Fibroblast of the conjunctiva (primary cell): ENCODE measurements at regions not wholly inside any gene's neighbourhood (a gene's known extent, or its start where the extent isn't known, plus 50 kb on each side); places are given as distances from the start of the nearest gene placed in this dataset.
"Not testable (repeated sequence)": the region's sequence is repeated elsewhere in the genome, so short reads cannot be mapped to it uniquely, and the experiment has no call there.

ENCODE experiments used
- DNase-seq: peaks from one replicate; pipeline ENCODE4 v3.0.0-alpha.2; 2010; ENCODE audit warnings: low read depth

DNA sequence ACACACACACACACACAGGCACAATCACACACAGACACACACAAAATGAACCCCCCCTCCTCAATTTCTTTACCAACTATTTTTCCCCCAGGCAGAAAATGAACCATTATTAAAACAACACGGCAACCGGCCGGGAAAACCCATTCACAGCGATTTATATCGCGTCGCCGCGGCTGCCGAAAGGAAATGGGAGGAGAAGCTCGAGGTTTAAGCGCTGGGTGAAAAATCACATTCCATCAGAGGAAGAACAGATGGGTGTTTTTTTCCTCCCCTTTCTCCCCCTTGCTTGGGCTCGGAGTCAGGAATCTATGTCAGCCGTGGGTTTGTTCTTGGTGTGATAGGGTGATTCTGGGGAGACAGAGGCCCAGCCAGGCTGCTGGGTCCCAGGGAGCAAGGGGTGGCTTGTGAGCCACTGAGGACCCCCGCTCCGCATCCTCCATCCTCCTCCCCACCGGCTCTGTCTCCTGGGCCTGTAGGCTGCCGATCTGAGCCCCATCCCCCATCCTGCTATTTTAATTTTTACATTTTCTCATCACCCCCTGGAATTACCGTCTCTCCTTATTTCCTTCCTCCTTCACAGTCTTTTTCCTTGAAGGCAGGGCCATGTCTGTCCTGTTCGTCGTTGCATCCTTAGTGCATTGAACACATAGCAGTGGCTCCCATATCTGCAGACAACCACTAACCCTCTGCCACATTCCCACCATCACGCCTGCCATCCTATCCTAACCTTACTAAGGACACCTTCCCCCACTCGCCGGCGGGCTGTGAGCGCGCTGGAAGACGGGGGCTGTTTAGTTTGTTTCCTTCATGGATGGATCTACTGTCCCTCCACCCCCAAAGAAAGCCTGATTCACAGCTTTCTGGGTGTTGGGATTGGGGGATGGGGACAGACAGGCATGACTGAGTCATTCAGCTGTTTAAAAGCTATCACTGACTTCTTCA lies 137.7 kb downstream of the CRLF3 start:
- not testable (repeated sequence) for DNase-seq

DNA sequence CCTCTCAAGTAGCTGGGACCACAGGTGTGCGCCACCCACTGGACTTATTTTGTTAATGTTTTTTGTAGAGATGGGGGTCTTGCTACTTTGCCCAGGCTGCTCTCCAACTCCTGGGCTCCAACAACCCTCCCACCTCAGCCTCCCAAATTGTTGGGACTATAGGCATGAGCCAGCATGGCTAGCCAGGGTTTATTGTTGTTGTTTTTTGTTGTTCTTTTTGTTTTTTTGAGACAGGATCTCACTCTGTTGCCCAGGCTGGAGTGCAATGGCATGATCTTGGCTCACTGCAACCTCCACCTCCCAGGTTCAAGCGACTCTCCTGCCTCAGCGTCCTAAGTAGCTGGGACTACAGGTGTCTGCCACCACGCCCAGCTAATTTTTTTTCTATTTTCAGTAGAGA lies 142.2 kb downstream of the CRLF3 start:
- not testable (repeated sequence) for DNase-seq

DNA sequence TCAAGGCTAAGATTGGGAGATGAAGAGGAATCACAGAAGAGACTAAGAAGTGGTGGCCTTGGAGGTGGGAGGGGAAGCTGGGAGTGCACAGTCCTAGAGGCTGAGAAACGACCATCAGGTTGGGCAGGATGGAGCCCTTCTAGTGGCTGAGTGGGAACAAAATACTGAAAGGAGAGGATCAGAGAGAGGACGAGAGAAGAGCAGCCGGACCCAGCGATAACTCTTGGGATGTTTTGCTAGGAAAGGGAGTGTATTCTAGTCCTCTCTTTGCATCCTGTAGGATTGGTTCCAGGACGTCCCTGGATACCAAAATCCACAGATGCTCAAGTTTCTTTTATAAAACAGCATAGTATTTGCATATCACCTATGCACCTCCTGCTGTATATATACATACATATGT lies 143.8 kb downstream of the CRLF3 start:
- not testable (repeated sequence) for DNase-seq

DNA sequence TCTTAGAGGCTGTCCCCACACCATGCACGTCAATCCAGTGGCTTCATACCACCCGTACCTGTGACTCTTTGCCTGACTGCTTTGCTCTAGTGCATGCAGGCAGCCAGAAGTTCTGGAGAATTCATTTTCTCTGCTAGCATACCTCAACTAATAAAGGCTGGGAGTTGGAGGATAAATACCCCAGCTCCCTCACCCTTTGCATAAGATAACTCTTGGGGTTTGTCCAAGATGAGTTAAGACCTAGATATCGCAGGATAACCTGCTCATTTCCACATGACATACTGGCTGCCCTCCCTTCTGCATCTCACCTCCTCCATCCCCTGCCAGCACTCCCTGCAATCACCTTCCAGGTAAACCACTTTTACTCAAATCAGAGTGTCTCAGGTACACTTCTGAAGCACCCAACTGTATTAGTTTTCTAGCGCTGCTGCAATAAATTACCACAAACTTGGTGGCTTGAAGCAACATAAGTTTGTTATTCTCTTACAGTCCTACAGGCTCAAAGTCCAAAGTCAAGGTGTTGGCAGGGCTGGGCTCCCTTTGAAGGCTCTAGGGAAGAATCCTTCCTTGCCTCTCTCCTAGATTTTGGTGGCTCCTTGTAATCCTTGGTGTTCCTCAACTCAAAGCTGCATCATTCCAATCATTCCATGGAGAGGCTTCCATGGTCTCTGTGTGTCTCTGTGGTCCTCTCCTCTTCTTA lies 146.8 kb downstream of the CRLF3 start:
- no peak for DNase-seq

DNA sequence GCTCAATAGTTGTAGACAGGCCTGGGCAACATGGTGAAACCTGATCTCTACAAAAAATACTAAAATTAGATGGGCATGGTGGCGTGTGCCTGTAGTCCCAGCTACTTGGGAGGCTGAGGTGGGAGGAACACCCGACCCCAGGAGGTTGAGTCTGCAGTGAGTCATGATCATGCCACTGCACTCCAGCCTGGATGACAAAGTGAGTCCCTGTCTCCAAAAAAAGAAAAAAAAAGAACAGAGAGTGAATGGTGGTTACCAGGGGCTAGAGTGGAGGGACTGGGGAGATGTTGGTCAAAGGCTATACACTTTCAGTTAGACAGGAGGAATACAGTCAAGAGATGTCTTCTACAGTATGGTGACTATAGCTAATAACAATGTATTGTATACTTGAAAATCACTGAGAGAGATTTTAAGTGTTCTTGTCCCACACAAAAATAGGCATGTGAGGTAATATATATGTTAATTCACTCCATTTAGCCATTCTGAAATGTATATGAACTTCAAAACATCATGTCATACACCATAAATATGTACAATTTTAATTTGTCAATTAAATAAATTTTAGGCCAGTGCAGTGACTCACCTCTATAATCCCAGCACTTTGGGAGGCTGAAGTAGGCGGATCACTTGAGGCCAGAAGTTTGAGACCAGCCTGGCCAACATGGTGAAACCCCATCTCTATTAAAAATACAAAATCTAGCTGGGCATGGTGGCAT lies 148.6 kb downstream of the CRLF3 start:
- not testable (repeated sequence) for DNase-seq

DNA sequence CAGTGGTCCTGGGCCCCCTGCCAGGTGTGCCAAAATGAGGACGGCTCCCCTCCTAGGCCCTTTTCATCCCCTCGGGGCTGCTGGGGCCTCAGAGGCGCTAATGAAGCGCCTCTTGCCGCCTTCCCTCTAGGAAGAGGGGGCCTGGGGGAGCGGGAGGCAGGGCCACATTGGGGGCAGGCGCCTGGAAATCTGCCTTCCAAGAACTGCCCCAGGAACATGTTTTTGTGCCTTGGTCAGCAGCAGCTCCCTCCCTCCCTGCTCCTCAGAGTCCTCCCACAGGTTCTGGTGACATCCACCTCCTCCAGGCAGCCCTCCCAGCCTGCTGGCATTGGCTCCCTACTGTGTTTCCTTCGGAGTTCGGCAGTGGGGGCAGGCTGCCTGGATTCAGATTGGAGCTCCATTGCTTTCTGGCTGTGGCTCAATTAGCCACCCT lies 155.3 kb downstream of the CRLF3 start:
- DNase-seq, result not testable (repeated sequence)

DNA sequence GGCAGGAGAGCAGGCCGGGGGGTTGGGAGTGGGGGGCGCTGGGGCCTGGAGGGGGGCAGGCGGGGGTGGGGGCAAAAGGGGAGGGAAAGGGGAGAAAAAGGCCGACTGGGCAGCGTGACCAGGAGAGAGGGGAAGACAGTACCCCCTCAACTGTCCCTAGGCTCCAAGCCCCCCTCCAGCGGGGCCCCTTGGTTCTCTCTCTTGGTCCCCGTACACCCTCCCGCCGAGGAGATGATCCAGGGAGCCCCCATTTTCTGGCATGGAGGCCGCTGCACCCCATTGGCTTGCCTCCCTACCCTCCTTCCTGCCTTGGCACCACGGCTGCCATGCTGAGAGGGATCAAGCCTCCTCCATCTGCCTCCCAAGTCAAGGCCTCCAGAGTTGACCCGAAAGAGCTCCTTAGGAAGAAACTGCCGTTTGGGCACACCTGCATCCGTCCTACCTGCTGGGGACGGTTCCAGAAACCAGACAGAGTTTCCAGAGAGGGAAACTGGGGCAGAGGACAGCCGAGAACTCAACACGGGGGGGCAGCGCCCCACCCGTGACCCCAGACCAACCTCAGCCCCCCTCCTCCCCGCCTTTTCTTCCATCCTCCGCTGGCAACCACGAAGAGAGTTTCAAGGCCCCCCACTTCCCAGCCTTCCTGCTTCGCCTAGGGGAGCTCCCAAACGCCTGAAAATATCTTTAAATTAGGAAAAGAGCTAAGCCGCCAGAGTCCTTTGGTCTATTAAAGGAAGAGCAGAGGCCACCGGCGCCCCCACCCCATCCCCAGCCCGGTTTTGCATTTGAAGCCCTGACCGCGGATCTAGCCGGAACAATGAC lies 155.9 kb downstream of the CRLF3 start:
- not testable (repeated sequence) for DNase-seq

DNA sequence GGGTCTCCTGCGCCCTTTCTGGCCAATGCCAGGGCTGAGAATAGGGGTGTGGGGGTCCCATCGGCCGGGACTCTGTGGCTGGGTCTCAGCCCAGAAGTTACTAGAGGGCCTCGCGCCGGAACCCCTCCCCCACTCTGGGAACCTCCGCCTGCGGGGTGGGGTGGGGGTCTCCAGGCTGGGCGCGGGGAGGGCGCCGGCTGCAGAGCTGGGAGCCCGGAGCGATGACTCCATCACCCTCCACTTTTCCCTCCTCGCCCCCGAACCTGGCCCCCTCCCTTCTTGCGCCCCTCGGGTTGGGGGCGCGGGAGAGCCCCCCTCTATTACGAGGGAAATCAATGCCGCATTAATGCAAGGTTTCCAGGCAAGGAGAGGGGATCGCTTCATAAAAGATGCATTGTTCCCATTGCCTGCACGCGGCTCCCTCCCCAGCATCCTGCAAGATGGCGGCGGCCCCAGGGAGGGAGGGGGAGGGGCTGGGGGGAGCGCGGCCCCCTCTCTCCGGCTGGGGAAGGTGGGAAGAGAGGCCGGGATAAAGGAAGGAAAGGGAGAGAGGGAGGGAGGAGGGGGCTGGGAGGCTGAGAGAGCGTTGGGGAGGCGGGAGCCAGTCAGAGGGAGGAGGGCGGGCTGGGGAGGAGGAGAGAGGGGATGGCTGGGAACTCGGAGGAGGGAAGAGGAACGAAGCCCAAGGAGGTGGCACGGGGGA lies 156.7 kb downstream of the CRLF3 start:
- peak; percentile 71 for DNase-seq

DNA sequence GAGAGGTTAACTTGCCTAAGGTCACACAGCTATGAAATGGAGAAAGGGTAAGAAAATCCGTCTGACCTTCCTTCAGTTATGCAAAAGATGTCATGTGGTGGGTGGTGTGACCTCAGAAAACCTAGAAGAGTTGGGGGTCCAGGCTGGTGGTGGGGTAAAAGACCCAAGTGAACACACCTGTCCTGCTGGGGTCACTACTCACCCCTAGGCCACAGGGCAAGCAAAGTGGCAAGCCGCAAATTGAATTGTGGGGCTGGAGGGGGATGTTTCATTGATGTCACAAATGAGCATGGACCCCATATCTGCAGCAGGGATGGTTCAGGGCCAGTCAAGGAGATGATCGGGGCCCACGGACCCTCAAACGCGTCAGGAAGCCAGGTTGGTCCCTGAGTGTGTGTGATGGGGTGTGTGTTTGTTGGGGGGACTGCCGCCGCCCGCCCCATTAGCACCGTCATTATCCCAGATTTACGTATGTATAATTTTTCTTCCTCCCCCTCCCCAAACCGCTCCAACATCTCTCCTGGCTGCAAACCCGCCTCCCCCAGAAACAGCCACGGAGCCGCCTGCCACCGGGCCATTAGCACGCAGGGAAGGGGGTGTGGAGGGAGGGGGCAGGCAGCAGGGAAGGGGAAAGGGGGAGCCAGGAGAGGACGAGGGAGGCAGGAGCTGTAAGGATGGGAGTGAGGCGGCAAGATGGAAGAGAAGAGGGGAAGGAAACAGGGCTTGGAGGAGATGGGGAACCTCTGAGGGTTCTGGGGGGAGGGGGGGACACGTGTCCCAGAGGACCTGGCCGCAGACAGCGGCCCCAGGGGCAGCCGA lies 157.4 kb downstream of the CRLF3 start:
- DNase-seq, result not testable (repeated sequence)

DNA sequence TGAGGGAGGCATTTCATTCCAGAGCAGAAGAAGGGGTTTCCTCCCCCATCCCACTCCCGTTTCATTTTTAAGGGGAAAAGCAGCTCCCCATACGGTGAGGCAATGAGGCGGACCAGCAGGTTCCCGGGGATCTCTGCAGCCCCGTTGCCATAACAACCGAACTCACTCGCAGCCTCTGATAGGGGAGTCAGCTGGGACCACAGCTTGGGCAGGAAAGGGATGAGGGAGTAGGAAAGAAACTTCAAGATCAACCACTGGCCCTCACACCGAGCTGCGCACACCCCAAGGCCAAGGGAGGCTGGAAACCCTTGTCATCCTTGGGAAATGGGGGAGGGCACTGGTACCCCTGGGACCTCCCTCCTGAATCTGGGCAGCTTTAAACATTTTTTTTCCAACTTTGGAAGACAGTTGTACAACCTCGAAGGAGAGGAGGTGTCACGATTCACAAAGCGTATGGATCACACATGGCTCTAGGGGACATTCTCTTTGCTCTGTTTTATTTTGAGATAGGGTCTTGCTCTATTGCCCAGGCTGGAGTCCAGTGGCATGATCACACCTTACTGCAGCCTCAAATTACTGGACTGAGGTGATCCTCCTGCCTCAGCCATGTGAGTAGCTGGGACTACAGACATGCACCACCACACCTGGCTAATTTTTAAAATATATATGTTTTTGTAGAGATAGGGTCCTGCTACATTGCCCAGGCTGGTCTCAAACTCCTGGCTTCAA lies 160.6 kb downstream of the CRLF3 start:
- not testable (repeated sequence) for DNase-seq

DNA sequence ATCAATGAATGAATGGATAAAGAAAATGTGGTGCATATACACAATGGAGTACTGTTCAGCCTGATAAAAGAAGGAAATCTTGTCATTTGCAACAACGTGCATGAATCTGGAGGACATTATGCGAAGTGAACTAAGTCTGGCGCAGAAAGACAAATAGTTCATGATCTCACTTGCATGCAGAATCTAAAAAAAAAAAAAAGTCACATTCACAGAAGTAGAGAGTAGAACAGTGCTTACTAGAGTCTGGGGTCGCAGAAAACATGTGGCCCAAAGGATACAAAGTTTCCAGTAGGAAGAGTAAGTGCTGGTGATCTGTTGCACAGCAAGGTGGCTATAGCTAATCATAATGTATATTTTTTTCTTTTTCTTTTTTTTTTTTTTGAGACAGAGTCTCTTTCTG lies 167.3 kb downstream of the CRLF3 start:
- DNase-seq, result not testable (repeated sequence)

DNA sequence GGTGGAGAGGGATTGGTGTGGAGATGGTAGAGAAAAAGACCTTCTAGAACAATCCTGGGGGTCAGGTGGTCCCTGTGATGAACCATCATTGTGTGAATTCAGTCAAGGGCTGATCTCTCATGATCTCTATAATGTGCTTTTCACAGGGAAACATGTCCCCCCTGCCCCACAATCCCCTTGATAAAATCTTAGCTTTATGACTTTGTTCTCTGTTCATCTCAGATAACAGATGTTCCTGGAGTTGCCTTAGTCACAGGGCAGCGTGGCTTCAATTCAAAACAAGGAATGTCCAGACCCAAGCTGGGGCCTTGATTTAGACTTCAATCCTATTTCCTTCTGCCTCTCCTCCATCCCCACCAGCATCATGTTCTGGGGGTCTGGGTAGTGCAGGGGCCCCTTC lies 171.5 kb downstream of the CRLF3 start:
- DNase-seq, result not testable (repeated sequence)

DNA sequence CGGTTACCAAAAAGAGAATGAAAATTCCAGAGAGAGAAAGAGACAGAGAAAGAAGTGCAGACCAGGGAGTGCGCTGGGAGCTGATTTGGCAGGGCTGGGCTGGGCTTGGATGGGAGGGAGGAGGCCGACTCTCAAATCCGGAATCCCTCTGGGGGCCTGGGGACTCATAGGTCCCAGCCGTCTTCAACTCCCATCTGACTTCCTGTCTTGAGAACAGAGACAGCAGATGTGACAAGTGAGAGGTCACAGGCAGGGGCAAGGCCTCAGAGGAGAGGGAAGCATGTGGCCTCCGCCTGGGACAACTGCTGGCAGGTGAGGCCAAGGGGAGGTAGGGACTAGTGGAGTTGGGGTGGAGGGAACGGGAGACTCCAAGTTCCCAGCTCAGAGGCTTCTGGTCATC lies 172.9 kb downstream of the GOSR1 start:
- DNase-seq, result not testable (repeated sequence)

DNA sequence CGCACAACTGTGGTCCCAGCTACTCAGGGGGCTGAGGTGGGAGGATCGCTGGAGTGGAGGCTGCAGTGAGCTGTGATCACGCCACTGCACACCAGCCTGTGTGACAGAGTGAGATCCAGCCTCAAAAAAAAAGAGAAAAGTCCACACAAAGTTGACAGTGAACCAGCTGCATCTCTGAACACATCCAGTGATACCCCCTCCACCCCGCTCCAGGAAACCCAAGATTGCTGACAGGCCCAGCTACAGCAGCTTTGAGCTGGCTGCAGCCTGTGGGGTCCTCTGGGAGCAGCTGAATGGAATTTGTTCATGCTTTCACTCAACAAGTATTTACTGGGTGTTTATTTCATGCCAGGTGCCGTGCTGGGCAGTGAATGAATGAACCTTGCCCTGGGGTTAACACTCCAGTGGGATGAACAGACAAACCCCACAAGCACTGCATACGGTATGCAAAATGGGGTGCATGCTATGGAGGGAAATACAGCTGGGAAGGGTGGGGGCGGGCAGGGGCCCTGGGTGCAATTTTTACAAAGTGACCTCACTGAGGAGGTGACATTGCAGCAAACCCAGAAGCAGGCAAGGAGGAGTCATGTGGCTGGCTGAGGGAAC lies 170.9 kb downstream of the GOSR1 start:
- not testable (repeated sequence) for DNase-seq

DNA sequence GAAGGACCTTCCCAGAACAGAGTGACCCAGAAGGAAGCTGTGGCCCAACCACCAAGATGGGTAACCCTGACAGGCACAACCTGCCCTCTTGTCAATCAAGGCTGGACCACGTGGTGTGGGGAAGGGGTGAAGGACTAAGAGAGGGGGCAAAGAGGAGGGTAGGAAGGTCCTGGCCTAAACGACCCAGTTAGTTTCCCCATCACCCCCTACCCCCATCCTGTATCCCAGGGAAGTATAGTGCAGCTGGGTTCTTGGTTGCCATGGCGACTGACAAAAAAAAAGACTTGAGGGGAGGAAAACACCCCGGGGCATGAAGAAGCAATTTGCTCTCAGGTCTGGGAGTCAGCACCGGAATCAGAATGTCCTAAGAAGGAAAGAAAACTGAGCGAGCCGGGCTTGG lies 168.7 kb downstream of the GOSR1 start:
- DNase-seq, result not testable (repeated sequence)

DNA sequence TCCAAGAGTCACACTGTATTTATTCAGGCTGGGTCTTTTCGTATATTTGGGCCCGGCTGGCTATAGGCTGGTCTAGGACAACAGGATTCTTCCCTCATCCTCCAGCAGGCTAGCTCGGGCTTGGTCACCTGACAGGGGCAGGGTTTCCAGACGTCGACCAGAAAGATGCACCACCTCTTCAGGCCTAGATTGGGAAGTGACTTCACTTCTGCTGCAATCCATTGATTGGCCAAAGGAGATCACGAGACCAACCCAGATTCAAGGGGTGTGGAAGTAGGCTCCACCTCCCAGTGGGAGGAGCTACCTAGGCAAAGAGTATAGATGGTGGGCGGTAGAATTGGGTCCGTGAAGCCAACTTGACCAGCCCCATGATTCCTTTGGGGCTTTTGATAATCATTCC lies 167.5 kb downstream of the GOSR1 start:
- not testable (repeated sequence) for DNase-seq

DNA sequence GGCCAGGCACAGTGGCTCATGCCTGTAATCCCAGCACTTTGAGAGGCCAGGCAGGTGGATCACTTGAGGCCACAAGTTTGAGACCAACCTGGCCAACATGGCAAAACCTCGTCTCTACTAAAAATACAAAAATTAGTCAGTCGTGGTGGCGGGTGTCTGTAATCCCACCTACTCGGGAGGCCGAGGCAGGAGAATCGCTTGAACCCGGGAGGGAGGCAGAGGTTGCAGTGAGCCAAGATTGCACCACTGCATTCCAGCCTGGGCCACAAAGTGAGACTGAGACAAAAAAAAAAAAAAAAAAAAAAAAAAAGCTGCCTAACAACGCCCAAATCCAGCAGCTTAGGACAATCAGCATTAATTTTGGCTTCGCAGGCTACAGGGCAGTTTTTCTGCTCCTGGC lies 167.1 kb downstream of the GOSR1 start:
- not testable (repeated sequence) for DNase-seq

DNA sequence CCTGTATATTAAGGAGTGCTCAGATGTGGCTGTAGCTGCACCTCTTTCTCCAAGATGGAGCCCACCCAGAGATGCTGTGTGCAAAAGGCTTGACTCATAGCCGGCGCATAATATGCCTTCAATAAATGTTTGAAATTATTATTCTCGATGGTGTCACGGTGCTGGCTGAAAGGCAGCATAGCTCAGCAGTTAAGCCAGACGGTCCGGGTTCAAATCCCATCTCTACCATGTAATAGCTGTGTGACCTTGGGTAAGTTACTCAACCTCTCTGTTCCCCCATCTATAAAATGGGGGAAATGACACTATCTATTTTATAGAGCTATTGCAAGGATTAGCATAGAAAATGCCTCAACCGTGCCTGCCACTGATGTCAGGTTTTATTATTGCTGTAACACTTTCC lies 164.2 kb downstream of the GOSR1 start:
- not testable (repeated sequence) for DNase-seq

DNA sequence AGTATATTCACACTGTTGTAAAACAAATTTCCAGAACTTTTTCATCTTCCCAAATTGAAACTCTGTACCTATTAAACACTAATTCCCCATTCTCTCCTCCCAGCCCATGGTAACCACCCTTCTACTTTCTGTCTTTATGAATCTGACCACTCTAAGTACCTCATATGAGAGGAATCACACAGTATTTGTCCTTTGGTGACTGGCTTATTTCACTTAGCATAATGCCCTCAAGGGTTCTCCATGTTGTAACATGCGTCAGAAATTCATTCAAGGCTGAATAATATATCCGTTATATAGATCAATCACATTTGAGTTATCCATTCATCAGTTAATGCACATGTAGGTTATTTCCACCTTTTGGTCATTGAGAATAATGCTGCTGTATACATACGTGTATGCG lies 162.2 kb downstream of the GOSR1 start:
- DNase-seq, result not testable (repeated sequence)
